Loucy (cell line): ENCODE measurements at regions not wholly inside any gene's neighbourhood (a gene's known extent, or its start where the extent isn't known, plus 50 kb on each side); places are given as distances from the start of the nearest gene placed in this dataset.

Experiments
- H2AFZ ChIP-seq: fragments of 200-600 bp; sonication (generic); 2 replicates; pipeline ENCODE4 v1.6.0; 2016; ENCODE audit warnings: antibody characterized with exemption, mild to moderate bottlenecking, low read length, moderate library complexity
- H3F3A ChIP-seq: fragments of 200-600 bp; 2 replicates; pipeline ENCODE4 v1.6.0; 2016; ENCODE audit warnings: antibody characterized with exemption, low read depth, mild to moderate bottlenecking
- H3K27me3 ChIP-seq: fragments of 200-600 bp; sonication (generic); 2 replicates; pipeline ENCODE4 v1.6.1; 2014; ENCODE audit warnings: low read length, mild to moderate bottlenecking; ENCODE audit not compliant: insufficient read depth, poor library complexity, severe bottlenecking
- H3K36me3 ChIP-seq: fragments of 200-600 bp; sonication (generic); 2 replicates; pipeline ENCODE4 v1.6.1; 2016; ENCODE audit warnings: low read length; ENCODE audit not compliant: insufficient read depth
- H3K4me1 ChIP-seq: fragments of 200-600 bp; sonication (generic); 2 replicates; pipeline ENCODE4 v1.5.1; 2014; ENCODE audit warnings: low read length, mild to moderate bottlenecking; ENCODE audit not compliant: insufficient read depth, poor library complexity, severe bottlenecking
- H3K4me2 ChIP-seq: fragments of 200-600 bp; sonication (generic); 2 replicates; pipeline ENCODE4 v1.6.0; 2014; ENCODE audit warnings: antibody characterized with exemption, low read length, low read depth, mild to moderate bottlenecking; ENCODE audit not compliant: poor library complexity, severe bottlenecking
- H3K4me3 ChIP-seq: fragments of 200-600 bp; sonication (generic); 2 replicates; pipeline ENCODE4 v1.5.1; 2014; ENCODE audit warnings: low read length, mild to moderate bottlenecking, mixed read lengths; ENCODE audit not compliant: poor library complexity, severe bottlenecking
- H3K79me2 ChIP-seq: fragments of 200-600 bp; sonication (generic); 2 replicates; pipeline ENCODE4 v1.6.1; 2014; ENCODE audit warnings: low read length; ENCODE audit not compliant: insufficient read depth
- H3K9ac ChIP-seq: fragments of 200-600 bp; sonication (generic); 2 replicates; pipeline ENCODE4 v1.6.0; 2014; ENCODE audit warnings: mild to moderate bottlenecking, low read depth, low read length, moderate library complexity; ENCODE audit not compliant: poor library complexity, severe bottlenecking
- H3K9me2 ChIP-seq: fragments of 200-600 bp; sonication (generic); replicated peaks from 2 replicates; pipeline ENCODE4 v1.6.1; 2016; ENCODE audit warnings: low read depth, low read length, mixed read lengths
- H3K9me3 ChIP-seq: fragments of 200-600 bp; sonication (generic); 2 replicates; pipeline ENCODE4 v1.6.1; 2014; ENCODE audit warnings: mild to moderate bottlenecking, antibody characterized with exemption, low read length, low read depth; ENCODE audit not compliant: insufficient read depth
- H4K20me1 ChIP-seq: fragments of 200-600 bp; sonication (generic); 2 replicates; pipeline ENCODE4 v1.6.0; 2014; ENCODE audit warnings: antibody characterized with exemption, low read length, mild to moderate bottlenecking; ENCODE audit not compliant: insufficient read depth, poor library complexity, severe bottlenecking
- CTCF ChIP-seq: fragments of 200-600 bp; sonication (generic); conservative IDR thresholded peaks from 2 replicates; pipeline ENCODE4 v1.5.1; 2014; ENCODE audit warnings: mild to moderate bottlenecking, antibody characterized with exemption, low read length
- EZH2phosphoT487 ChIP-seq: fragments of 200-600 bp; IDR thresholded peaks from 2 replicates; pipeline ENCODE4 v1.6.1; 2018; ENCODE audit warnings: antibody characterized with exemption, mild to moderate bottlenecking, moderate library complexity, borderline replicate concordance

GRCh38 chr13:33550885-33551284 lies 265.3 kb upstream of the STARD13 start:
- Histone ChIP-seq H2AFZ (no peak overlapping the region), H3K79me2 (no peaks in the 10 kb centered on the region), H3K4me1 (no peaks in the 10 kb centered on the region), H3K36me3 (no peaks in the 10 kb centered on the region), H3K27me3 (no peaks in the 10 kb centered on the region), H3K4me3 (no peak overlapping the region), H3F3A (no peaks in the 10 kb centered on the region), H3K9me3 (no peaks in the 10 kb centered on the region), H3K9ac (no peak overlapping the region), H3K4me2 (no peak overlapping the region), H4K20me1 (no peaks in the 10 kb centered on the region), H3K9me2 (no peaks in the 10 kb centered on the region)
- TF ChIP-seq CTCF (no peak), EZH2phosphoT487 (no peak)

- H3K36me3 ChIP-seq = no peaks in the 10 kb centered on the region
- H3K9me2 ChIP-seq = no peaks in the 10 kb centered on the region
- H2AFZ ChIP-seq = no peak overlapping the region
- no peaks in the 10 kb centered on the region for H3F3A ChIP-seq
- no peaks in the 10 kb centered on the region for H3K27me3 ChIP-seq
- H4K20me1 ChIP-seq = no peaks in the 10 kb centered on the region
- H3K4me3 ChIP-seq = no peak overlapping the region
- H3K9me3 ChIP-seq = no peaks in the 10 kb centered on the region
- no peak overlapping the region for H3K9ac ChIP-seq
- no peaks in the 10 kb centered on the region for H3K79me2 ChIP-seq
- H3K4me2 ChIP-seq = no peak overlapping the region
- TF ChIP-seq EZH2phosphoT487 (no peak), CTCF (no peak)
- no peaks in the 10 kb centered on the region for H3K4me1 ChIP-seq
These were observed 262.8 kb upstream of the RFC3 start for GRCh38 chr13:33554919-33555791.

GRCh38 chr13:33556828-33557227 lies 261.1 kb upstream of the RFC3 start:
- H4K20me1 ChIP-seq = no peaks in the 10 kb centered on the region
- no peaks in the 10 kb centered on the region for H3K4me1 ChIP-seq
- no peaks in the 10 kb centered on the region for H3F3A ChIP-seq
- H2AFZ ChIP-seq = no peak overlapping the region
- no peak overlapping the region for H3K4me3 ChIP-seq
- H3K9me3 ChIP-seq = no peaks in the 10 kb centered on the region
- no peaks in the 10 kb centered on the region for H3K9me2 ChIP-seq
- no peak overlapping the region for H3K4me2 ChIP-seq
- H3K9ac ChIP-seq = no peak overlapping the region
- H3K27me3 ChIP-seq = no peaks in the 10 kb centered on the region
- no peaks in the 10 kb centered on the region for H3K36me3 ChIP-seq
- H3K79me2 ChIP-seq = no peaks in the 10 kb centered on the region
- TF ChIP-seq EZH2phosphoT487 (no peak), CTCF (no peak)
